ENCODE measurements at regions not wholly inside any gene's neighbourhood (a gene's known extent, or its start where the extent isn't known, plus 50 kb on each side); places are given as distances from the start of the nearest gene placed in this dataset.

- DNase-seq (ENCODE audit: low read depth in 2 of 2) = peak in 1 of 2 donors; percentile 42
Observed at GRCh38 chr3:106731230-106731629, 646.0 kb upstream of the CCDC54 start.

GRCh38 chr3:106734712-106735111 lies 642.5 kb upstream of the CCDC54 start:
- DNase-seq (ENCODE audit: low read depth in 2 of 2) = no peak

- DNase-seq (ENCODE audit: low read depth in 2 of 2) = no peak
Observed at GRCh38 chr3:106737265-106737664, 640.0 kb upstream of the CCDC54 start.

GRCh38 chr3:106740116-106740515 lies 637.1 kb upstream of the CCDC54 start:
- no peak for DNase-seq (ENCODE audit: low read depth in 2 of 2)

- DNase-seq (ENCODE audit: low read depth in 2 of 2) = peak; percentile 33 to 93
Observed at GRCh38 chr3:106745344-106746168, 631.7 kb upstream of the CCDC54 start.

GRCh38 chr3:106746286-106746685 lies 631.0 kb upstream of the CCDC54 start:
- peak in 1 of 2 donors; percentile 23 for DNase-seq (ENCODE audit: low read depth in 2 of 2)

GRCh38 chr3:106748472-106749262 lies 628.6 kb upstream of the CCDC54 start:
- peak in 1 of 2 donors; percentile 25 for DNase-seq (ENCODE audit: low read depth in 2 of 2)

GRCh38 chr3:106750092-106750491 lies 627.1 kb upstream of the CCDC54 start:
- no peak for DNase-seq (ENCODE audit: low read depth in 2 of 2)

GRCh38 chr3:106755336-106755735 lies 621.9 kb upstream of the CCDC54 start:
- DNase-seq (ENCODE audit: low read depth in 2 of 2) = no peak

GRCh38 chr3:106756901-106757300 lies 620.3 kb upstream of the CCDC54 start:
- no peak for DNase-seq (ENCODE audit: low read depth in 2 of 2)

GRCh38 chr3:106758459-106758858 lies 618.8 kb upstream of the CCDC54 start:
- DNase-seq (ENCODE audit: low read depth in 2 of 2) = no peak

- DNase-seq (ENCODE audit: low read depth in 2 of 2) = no peak
Observed at GRCh38 chr3:106759731-106760130, 617.5 kb upstream of the CCDC54 start.

GRCh38 chr3:106765342-106765741 lies 611.9 kb upstream of the CCDC54 start:
- peak; percentile 34 to 84 for DNase-seq (ENCODE audit: low read depth in 2 of 2)

GRCh38 chr3:106768941-106769480 lies 608.2 kb upstream of the CCDC54 start:
- no peak for DNase-seq (ENCODE audit: low read depth in 2 of 2)

- DNase-seq (ENCODE audit: low read depth in 2 of 2) = no peak
Observed at GRCh38 chr3:106773795-106774194, 603.4 kb upstream of the CCDC54 start.

- DNase-seq (ENCODE audit: low read depth in 2 of 2) = no peak
Observed at GRCh38 chr3:106783231-106783630, 594.0 kb upstream of the CCDC54 start.

- no peak for DNase-seq (ENCODE audit: low read depth in 2 of 2)
Observed at GRCh38 chr3:106789276-106789675, 588.0 kb upstream of the CCDC54 start.

- DNase-seq (ENCODE audit: low read depth in 2 of 2) = no peak
Observed at GRCh38 chr3:106792716-106793115, 584.5 kb upstream of the CCDC54 start.

- no peak for DNase-seq (ENCODE audit: low read depth in 2 of 2)
Observed at GRCh38 chr3:106794442-106794841, 582.8 kb upstream of the CCDC54 start.

GRCh38 chr3:106795553-106795952 lies 581.7 kb upstream of the CCDC54 start:
- no peak for DNase-seq (ENCODE audit: low read depth in 2 of 2)

- DNase-seq (ENCODE audit: low read depth in 2 of 2) = no peak
Observed at GRCh38 chr3:106797461-106797860, 579.8 kb upstream of the CCDC54 start.

GRCh38 chr3:106805625-106806024 lies 571.6 kb upstream of the CCDC54 start:
- no peak for DNase-seq (ENCODE audit: low read depth in 2 of 2)
